SK-N-SH (cell line): ENCODE measurements at regions not wholly inside any gene's neighbourhood (a gene's known extent, or its start where the extent isn't known, plus 50 kb on each side); places are given as distances from the start of the nearest gene placed in this dataset.

Source experiments
- CTCF ChIA-PET: fragments of 300-600, 350-600 bp; formaldehyde crosslinking; extraction: SDS; loops from one replicate; lab custom pipeline; 2021; lab: Yijun Ruan, JAX
- POLR2A ChIA-PET: fragments of 350-600 bp; sonication (Branson Sonifier 250); formaldehyde crosslinking; extraction: SDS; loops from one replicate; lab custom pipeline; 2020; ENCODE audit warnings: antibody characterized with exemption, inconsistent platforms; lab: Yijun Ruan, JAX
- DNase-seq: peaks from one replicate; pipeline ENCODE4 v3.0.0; 2012
- H2AFZ ChIP-seq: fragments of 200-600 bp; sonication (generic); 2 replicates; pipeline ENCODE4 v1.8.1; 2016; ENCODE audit warnings: antibody characterized with exemption, mild to moderate bottlenecking, low read depth
- H3F3A ChIP-seq: fragments of 200-600 bp; sonication (generic); replicated peaks from 2 replicates; pipeline ENCODE3; 2016; ENCODE audit warnings: antibody characterized with exemption, mild to moderate bottlenecking; ENCODE audit not compliant: insufficient read depth
- H3K27ac ChIP-seq, 2 experiments: fragments of 200-500 bp in 1 of 2; fragments of 200-600 bp in 1 of 2; sonication (Bioruptor generic) in 1 of 2; sonication (generic), shearing (Covaris generic) in 1 of 2; 2 replicates each; pipeline versions ENCODE4 v1.5.1 to v1.6.1; 2014 to 2016; ENCODE audit warnings: low read depth in 2 of 2, inconsistent platforms in 1 of 2, low read length in 1 of 2, mild to moderate bottlenecking in 1 of 2, mixed read lengths in 1 of 2
- H3K27me3 ChIP-seq: fragments of 200-600 bp; sonication (generic), shearing (Covaris generic); 2 replicates; pipeline ENCODE4 v1.6.1; 2016; ENCODE audit warnings: mixed run types; ENCODE audit not compliant: insufficient read depth
- H3K36me3 ChIP-seq, 2 experiments: fragments of 200-500 bp in 1 of 2; fragments of 200-600 bp in 1 of 2; sonication (Bioruptor generic) in 1 of 2; sonication (generic) in 1 of 2; replicated peaks in 1 of 2; 2 replicates each; pipeline versions ENCODE3 to v1.5.1; 2014 to 2016; ENCODE audit warnings: low read length in 1 of 2, mild to moderate bottlenecking in 1 of 2; ENCODE audit not compliant: insufficient read depth in 2 of 2, control insufficient read depth in 1 of 2
- H3K4me1 ChIP-seq, 2 experiments: fragments of 200-500 bp in 1 of 2; fragments of 200-600 bp in 1 of 2; sonication (Bioruptor generic) in 1 of 2; sonication (generic), shearing (Covaris generic) in 1 of 2; 2 replicates each; pipeline versions ENCODE4 v1.5.1 to v1.6.1; 2014 to 2016; ENCODE audit warnings: low read depth in 1 of 2, low read length in 1 of 2, mixed run types in 1 of 2; ENCODE audit not compliant: insufficient read depth in 2 of 2, control insufficient read depth in 1 of 2
- H3K4me2 ChIP-seq: fragments of 200-600 bp; sonication (generic), shearing (Covaris generic); 2 replicates; pipeline ENCODE4 v1.6.1; 2017; ENCODE audit warnings: mixed run types
- H3K4me3 ChIP-seq, 2 experiments: fragments of 200-500 bp in 1 of 2; fragments of 200-600 bp in 1 of 2; sonication (Bioruptor generic) in 1 of 2; sonication (generic), shearing (Covaris generic) in 1 of 2; 2 replicates each; pipeline versions ENCODE4 v1.5.1 to v1.8.1; 2014 to 2016; ENCODE audit warnings: low read depth in 2 of 2, inconsistent platforms in 1 of 2, low read length in 1 of 2, mild to moderate bottlenecking in 1 of 2, mixed read lengths in 1 of 2, moderate library complexity in 1 of 2
- H3K79me2 ChIP-seq: fragments of 200-600 bp; sonication (generic); 2 replicates; pipeline ENCODE4 v1.8.1; 2017; ENCODE audit warnings: mild to moderate bottlenecking; ENCODE audit not compliant: insufficient read depth
- H3K9ac ChIP-seq: fragments of 200-600 bp; sonication (generic); 2 replicates; pipeline ENCODE4 v1.6.1; 2017; ENCODE audit warnings: mixed run types
- H3K9me2 ChIP-seq: fragments of 200-600 bp; sonication (generic); 2 replicates; pipeline ENCODE4 v1.6.1; 2017; ENCODE audit warnings: mixed run types
- H3K9me3 ChIP-seq: fragments of 200-600 bp; sonication (generic); 2 replicates; pipeline ENCODE4 v1.6.1; 2017; ENCODE audit warnings: mixed run types, mild to moderate bottlenecking, moderate library complexity
- H4K20me1 ChIP-seq: fragments of 200-600 bp; sonication (generic); 2 replicates; pipeline ENCODE4 v1.6.1; 2017; ENCODE audit warnings: mild to moderate bottlenecking, mixed run types; ENCODE audit not compliant: insufficient read depth
- EP300 ChIP-seq, 2 experiments: IDR thresholded peaks; 2 replicates each; pipeline versions ENCODE4 v1.4.0 to v1.6.1; 2012; ENCODE audit warnings: borderline replicate concordance in 1 of 2, low read depth in 1 of 2, low read length in 1 of 2
- FOSL2 ChIP-seq: IDR thresholded peaks from 2 replicates; pipeline ENCODE4 v1.4.0; 2012; ENCODE audit warnings: low read depth, mild to moderate bottlenecking, moderate library complexity, borderline replicate concordance
- GATA2 ChIP-seq: sonication (generic); formaldehyde crosslinking; IDR thresholded peaks from 2 replicates; pipeline ENCODE4 v1.5.0; 2020; ENCODE audit warnings: mild to moderate bottlenecking, missing genetic modification reagents
- MEF2A ChIP-seq: IDR thresholded peaks from 2 replicates; pipeline ENCODE4 v1.4.0; 2012; ENCODE audit warnings: low read depth, borderline replicate concordance
- NFIC ChIP-seq: IDR thresholded peaks from 2 replicates; pipeline ENCODE4 v1.4.0; 2012; ENCODE audit warnings: borderline replicate concordance
- SIN3A ChIP-seq: IDR thresholded peaks from 2 replicates; pipeline ENCODE4 v1.6.1; 2012; ENCODE audit warnings: low read depth, mild to moderate bottlenecking, low read length, moderate library complexity, borderline replicate concordance
- TEAD4 ChIP-seq: IDR thresholded peaks from 2 replicates; pipeline ENCODE4 v1.4.0; 2012; ENCODE audit warnings: mild to moderate bottlenecking, borderline replicate concordance; ENCODE audit not compliant: insufficient read depth
- WGBS: methylation state at CpG from one replicate; pipeline ENCODE4 v1.1.6; 2017; ENCODE audit warnings: low lambda C conversion rate; 5-methylcytosine and 5-hydroxymethylcytosine counted together
- TF ChIP-seq, protein P1 (sequence below): IDR thresholded peaks from 2 replicates; pipeline ENCODE4 v1.4.0; 2012; ENCODE audit warnings: low read depth, borderline replicate concordance
- TF ChIP-seq, protein P2 (sequence below): IDR thresholded peaks from 2 replicates; pipeline ENCODE4 v1.4.0; 2012; ENCODE audit warnings: low read depth, borderline replicate concordance

DNA sequence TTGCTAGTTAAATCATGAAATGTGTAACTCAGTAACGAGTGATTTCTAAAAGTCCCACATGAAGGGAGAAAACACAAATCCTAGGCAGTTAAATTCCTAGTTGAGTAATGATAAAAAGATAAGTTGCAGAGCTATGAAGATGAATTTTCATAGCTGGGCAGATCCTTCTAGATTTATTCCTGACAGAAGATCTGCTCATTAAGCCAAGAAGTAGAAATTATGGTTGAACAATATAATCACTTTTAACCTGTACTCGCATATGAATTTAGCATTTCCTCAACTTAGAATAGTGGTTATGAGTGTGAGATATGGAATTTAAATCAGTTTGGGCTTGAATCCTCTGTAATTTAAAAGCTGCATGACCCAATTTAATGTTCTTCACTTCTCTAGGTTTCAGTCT lies 359.2 kb upstream of the HSF2 start:
- TF ChIP-seq MEF2A (no peak), TEAD4 (no peak), SIN3A (no peak)
- WGBS, result 81% methylated on average over 2 of the region's 2 CpGs
- H3K27me3 ChIP-seq, result no peaks in the 10 kb centered on the region
- ChIA-PET POLR2A (no interaction called here), CTCF (interaction anchor here (0.6 to 1.2 kb wide), 2 partner anchors 61 to 609 kb away, joined by 3 to 5 read pairs; no protein-coding TSS in a partner anchor)
- H3K9ac ChIP-seq, result no peak overlapping the region
- no peaks in the 10 kb centered on the region for H3K79me2 ChIP-seq
- no peaks in the 10 kb centered on the region for H3K9me3 ChIP-seq
- no peaks in the 10 kb centered on the region for H3K9me2 ChIP-seq
- H2AFZ ChIP-seq, result no peak overlapping the region
- no peak overlapping the region for H3K4me2 ChIP-seq
- no peaks in the 10 kb centered on the region for H4K20me1 ChIP-seq
- no peaks in the 10 kb centered on the region; a peak in 1 of 4 replicates for H3K4me1 ChIP-seq
- H3K4me3 ChIP-seq, result no peak overlapping the region
- no peaks in the 10 kb centered on the region for H3F3A ChIP-seq
- no peaks in the 10 kb centered on the region for H3K36me3 ChIP-seq
- no peak for DNase-seq
- no peak overlapping the region for H3K27ac ChIP-seq

DNA sequence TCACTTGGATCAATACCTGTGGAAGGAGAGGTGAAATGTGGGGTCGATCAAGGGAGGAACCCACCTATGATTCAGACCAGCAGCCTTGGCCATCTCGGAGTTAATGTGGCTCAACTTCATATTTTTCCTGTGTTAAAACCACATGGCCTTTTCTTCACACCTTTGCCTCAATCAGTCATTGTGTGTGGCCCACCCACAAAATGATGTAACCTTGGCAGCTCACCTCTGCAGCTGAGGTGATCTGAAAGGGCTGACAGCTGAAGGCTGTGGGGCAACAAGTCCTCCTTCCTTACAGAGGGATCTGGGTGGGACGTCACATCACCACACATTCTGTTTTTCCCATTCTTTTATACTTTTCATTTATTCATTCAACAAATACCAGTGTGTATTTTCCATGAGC lies 357.1 kb upstream of the HSF2 start:
- Histone ChIP-seq H3K4me2 (no peak overlapping the region), H3F3A (no peaks in the 10 kb centered on the region), H3K4me3 (no peak overlapping the region), H2AFZ (no peak overlapping the region), H3K4me1 (no peaks in the 10 kb centered on the region; a peak in 1 of 4 replicates)
- TF ChIP-seq, protein P1, sequence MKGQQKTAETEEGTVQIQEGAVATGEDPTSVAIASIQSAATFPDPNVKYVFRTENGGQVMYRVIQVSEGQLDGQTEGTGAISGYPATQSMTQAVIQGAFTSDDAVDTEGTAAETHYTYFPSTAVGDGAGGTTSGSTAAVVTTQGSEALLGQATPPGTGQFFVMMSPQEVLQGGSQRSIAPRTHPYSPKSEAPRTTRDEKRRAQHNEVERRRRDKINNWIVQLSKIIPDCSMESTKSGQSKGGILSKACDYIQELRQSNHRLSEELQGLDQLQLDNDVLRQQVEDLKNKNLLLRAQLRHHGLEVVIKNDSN, result no peak
- no peak for TF ChIP-seq NFIC
- TF ChIP-seq GATA2 (CRISPR knock-in tag), result no peak
- TF ChIP-seq EP300 (IDR thresholded peaks at IDR 0.05; ENCODE audit: borderline replicate concordance in 1 of 2, low read depth in 1 of 2, low read length in 1 of 2), result no peak
- TF ChIP-seq, protein P2, sequence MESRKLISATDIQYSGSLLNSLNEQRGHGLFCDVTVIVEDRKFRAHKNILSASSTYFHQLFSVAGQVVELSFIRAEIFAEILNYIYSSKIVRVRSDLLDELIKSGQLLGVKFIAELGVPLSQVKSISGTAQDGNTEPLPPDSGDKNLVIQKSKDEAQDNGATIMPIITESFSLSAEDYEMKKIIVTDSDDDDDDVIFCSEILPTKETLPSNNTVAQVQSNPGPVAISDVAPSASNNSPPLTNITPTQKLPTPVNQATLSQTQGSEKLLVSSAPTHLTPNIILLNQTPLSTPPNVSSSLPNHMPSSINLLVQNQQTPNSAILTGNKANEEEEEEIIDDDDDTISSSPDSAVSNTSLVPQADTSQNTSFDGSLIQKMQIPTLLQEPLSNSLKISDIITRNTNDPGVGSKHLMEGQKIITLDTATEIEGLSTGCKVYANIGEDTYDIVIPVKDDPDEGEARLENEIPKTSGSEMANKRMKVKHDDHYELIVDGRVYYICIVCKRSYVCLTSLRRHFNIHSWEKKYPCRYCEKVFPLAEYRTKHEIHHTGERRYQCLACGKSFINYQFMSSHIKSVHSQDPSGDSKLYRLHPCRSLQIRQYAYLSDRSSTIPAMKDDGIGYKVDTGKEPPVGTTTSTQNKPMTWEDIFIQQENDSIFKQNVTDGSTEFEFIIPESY, result no peak
- no peak for TF ChIP-seq FOSL2
- TF ChIP-seq, all 33 proteins: peak for 0
- H3K9ac ChIP-seq, result no peak overlapping the region
- ChIA-PET CTCF (interaction anchor here (1.0 to 1.5 kb wide), 2 partner anchors 17 to 612 kb away, joined by 3 read pairs; no protein-coding TSS in a partner anchor), POLR2A (no interaction called here)
- H3K9me2 ChIP-seq, result no peaks in the 10 kb centered on the region
- WGBS, result 70% methylated on average over 3 of the region's 3 CpGs
- H4K20me1 ChIP-seq, result no peaks in the 10 kb centered on the region
- H3K36me3 ChIP-seq, result no peaks in the 10 kb centered on the region
- no peak overlapping the region for H3K27ac ChIP-seq
- no peaks in the 10 kb centered on the region for H3K27me3 ChIP-seq
- H3K79me2 ChIP-seq, result no peaks in the 10 kb centered on the region
- no peak for DNase-seq
- no peaks in the 10 kb centered on the region for H3K9me3 ChIP-seq
